DND-41 (cell line): ENCODE measurements at regions not wholly inside any gene's neighbourhood (a gene's known extent, or its start where the extent isn't known, plus 50 kb on each side); places are given as distances from the start of the nearest gene placed in this dataset.

ENCODE experiments used
- ATAC-seq: fragments of 200-7000 bp; cut with Tn5 transposase; 3 replicates; pipeline ENCODE4 v1.9.1; 2021; ENCODE audit warnings: low read depth; ENCODE audit not compliant: insufficient read depth
- DNase-seq: peaks from one replicate; pipeline ENCODE4 v3.0.0-alpha.2; 2020
- H2AFZ ChIP-seq: 2 replicates; pipeline ENCODE4 v1.6.0; 2012; ENCODE audit warnings: low read depth, low read length
- H3K27ac ChIP-seq: 2 replicates; pipeline ENCODE4 v1.5.1; 2012; ENCODE audit warnings: low read length, inconsistent platforms
- H3K27me3 ChIP-seq: fragments of 200-600 bp; sonication (generic); 2 replicates; pipeline ENCODE4 v1.6.0; 2012; ENCODE audit warnings: low read length, mild to moderate bottlenecking, inconsistent platforms; ENCODE audit not compliant: insufficient read depth, poor library complexity
- H3K36me3 ChIP-seq: 2 replicates; pipeline ENCODE4 v1.5.1; 2012; ENCODE audit warnings: low read length, inconsistent platforms; ENCODE audit not compliant: insufficient read depth
- H3K4me1 ChIP-seq: 2 replicates; pipeline ENCODE4 v1.5.1; 2012; ENCODE audit warnings: mild to moderate bottlenecking, low read length; ENCODE audit not compliant: insufficient read depth
- H3K4me2 ChIP-seq: 2 replicates; pipeline ENCODE4 v1.6.0; 2012; ENCODE audit warnings: mild to moderate bottlenecking, moderate library complexity, low read length, inconsistent platforms; ENCODE audit not compliant: insufficient read depth
- H3K4me3 ChIP-seq, 2 experiments: fragments of 200-600 bp in 1 of 2; shearing (Covaris generic) in 1 of 2; 2 replicates each; pipeline ENCODE4 v1.5.1; 2012 to 2016; ENCODE audit warnings: inconsistent platforms in 2 of 2, low read length in 2 of 2, mild to moderate bottlenecking in 2 of 2, low read depth in 1 of 2, moderate library complexity in 1 of 2
- H3K79me2 ChIP-seq: 2 replicates; pipeline ENCODE4 v1.6.0; 2012; ENCODE audit warnings: low read length, inconsistent platforms; ENCODE audit not compliant: insufficient read depth
- H3K9ac ChIP-seq: 2 replicates; pipeline ENCODE4 v1.6.0; 2012; ENCODE audit warnings: low read depth, mild to moderate bottlenecking, inconsistent platforms, low read length, moderate library complexity
- H3K9me3 ChIP-seq: 2 replicates; pipeline ENCODE4 v1.5.1; 2012; ENCODE audit warnings: low read length, moderate library complexity, mild to moderate bottlenecking, inconsistent platforms; ENCODE audit not compliant: insufficient read depth, severe bottlenecking
- H4K20me1 ChIP-seq: 2 replicates; pipeline ENCODE4 v1.6.0; 2012; ENCODE audit warnings: low read length; ENCODE audit not compliant: insufficient read depth
- EZH2 ChIP-seq: IDR thresholded peaks from 3 replicates; pipeline ENCODE4 v1.6.1; 2012; ENCODE audit warnings: borderline replicate concordance, low read depth, mild to moderate bottlenecking, moderate library complexity, low read length, inconsistent platforms; ENCODE audit not compliant: severe bottlenecking
- TF ChIP-seq, protein P1 (sequence below): IDR thresholded peaks from 2 replicates; pipeline ENCODE4 v1.5.1; 2012; ENCODE audit warnings: borderline replicate concordance, low read length, moderate library complexity, mild to moderate bottlenecking; ENCODE audit not compliant: poor library complexity, severe bottlenecking; ENCODE audit errors: extremely low read depth

DNA sequence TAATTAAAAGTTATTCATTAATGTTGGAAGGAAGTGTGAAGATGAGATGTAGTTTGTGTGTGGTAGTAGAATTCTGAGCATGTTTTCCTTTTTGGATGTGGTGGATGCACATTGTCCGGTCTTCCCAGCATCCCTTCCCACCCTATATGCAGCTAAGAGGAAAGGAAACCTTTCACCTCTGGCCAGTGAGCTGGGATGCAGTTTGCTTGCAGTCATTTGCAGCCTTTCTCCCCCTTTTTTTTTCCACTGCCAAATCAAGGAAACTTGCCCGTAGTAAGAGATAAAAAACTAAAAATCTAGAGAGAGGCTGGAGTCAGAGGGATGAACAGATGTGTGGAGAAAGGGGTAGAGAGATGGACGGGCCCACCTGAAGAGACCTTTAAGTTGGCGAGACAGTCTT is 72.5 kb upstream of the SLC38A2 start:
- H3K36me3 ChIP-seq, result no peaks in the 10 kb centered on the region
- no peak for TF ChIP-seq EZH2
- TF ChIP-seq, protein P1, sequence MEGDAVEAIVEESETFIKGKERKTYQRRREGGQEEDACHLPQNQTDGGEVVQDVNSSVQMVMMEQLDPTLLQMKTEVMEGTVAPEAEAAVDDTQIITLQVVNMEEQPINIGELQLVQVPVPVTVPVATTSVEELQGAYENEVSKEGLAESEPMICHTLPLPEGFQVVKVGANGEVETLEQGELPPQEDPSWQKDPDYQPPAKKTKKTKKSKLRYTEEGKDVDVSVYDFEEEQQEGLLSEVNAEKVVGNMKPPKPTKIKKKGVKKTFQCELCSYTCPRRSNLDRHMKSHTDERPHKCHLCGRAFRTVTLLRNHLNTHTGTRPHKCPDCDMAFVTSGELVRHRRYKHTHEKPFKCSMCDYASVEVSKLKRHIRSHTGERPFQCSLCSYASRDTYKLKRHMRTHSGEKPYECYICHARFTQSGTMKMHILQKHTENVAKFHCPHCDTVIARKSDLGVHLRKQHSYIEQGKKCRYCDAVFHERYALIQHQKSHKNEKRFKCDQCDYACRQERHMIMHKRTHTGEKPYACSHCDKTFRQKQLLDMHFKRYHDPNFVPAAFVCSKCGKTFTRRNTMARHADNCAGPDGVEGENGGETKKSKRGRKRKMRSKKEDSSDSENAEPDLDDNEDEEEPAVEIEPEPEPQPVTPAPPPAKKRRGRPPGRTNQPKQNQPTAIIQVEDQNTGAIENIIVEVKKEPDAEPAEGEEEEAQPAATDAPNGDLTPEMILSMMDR, result no peak
- no peaks in the 10 kb centered on the region for H4K20me1 ChIP-seq
- peaks cover 26% of the 10 kb centered on the region for H3K4me1 ChIP-seq
- H3K9ac ChIP-seq, result no peak overlapping the region
- H3K27ac ChIP-seq, result peak overlapping the region; percentile 8
- ATAC-seq, result no peak
- H3K27me3 ChIP-seq, result no peaks in the 10 kb centered on the region
- no peak overlapping the region for H2AFZ ChIP-seq
- DNase-seq, result no peak
- no peaks in the 10 kb centered on the region for H3K9me3 ChIP-seq
- H3K4me3 ChIP-seq, result no peak overlapping the region
- no peak overlapping the region for H3K4me2 ChIP-seq
- no peaks in the 10 kb centered on the region for H3K79me2 ChIP-seq

DNA sequence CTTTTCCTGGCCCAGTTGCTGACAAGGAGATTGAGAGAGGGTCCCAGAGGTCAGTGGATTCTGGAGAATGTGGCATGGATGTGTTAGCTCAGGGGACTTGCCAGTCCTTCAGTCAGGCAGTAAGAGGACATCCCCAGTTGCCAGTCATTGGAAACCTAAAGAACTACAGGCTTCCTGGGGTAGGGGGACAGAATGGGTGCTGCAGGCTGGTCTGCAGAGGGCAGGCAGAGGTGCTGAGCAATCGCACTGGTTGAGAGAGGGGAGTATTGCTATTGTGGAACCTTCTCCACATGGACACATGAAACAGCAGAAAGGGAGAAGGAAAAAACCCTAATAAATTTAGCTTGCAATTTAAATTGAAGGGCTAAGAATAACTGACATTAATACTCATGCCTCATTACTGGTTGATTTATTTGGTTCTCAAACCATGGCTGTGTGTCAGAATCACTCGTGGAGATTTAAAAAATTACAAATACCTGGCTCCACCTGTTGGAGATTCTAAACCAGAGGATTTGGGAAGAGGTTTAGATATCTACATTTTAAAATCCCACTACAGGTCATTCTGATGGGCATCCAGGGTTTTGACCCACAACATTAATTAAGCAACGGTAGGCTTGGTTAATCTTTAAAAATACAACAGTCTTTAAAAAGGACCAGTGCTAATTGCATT is 71.2 kb upstream of the SLC38A2 start:
- Histone ChIP-seq H3K4me2 (no peak overlapping the region), H3K27me3 (no peaks in the 10 kb centered on the region), H3K4me1 (peaks cover 17% of the 10 kb centered on the region), H3K79me2 (no peaks in the 10 kb centered on the region), H3K9me3 (no peaks in the 10 kb centered on the region), H4K20me1 (no peaks in the 10 kb centered on the region), H3K36me3 (no peaks in the 10 kb centered on the region), H2AFZ (no peak overlapping the region), H3K4me3 (no peak overlapping the region), H3K27ac (no peak overlapping the region), H3K9ac (no peak overlapping the region)
- ATAC-seq (no peak), DNase-seq (no peak)
- TF ChIP-seq, protein P1, result no peak
- no peak for TF ChIP-seq EZH2

DNA sequence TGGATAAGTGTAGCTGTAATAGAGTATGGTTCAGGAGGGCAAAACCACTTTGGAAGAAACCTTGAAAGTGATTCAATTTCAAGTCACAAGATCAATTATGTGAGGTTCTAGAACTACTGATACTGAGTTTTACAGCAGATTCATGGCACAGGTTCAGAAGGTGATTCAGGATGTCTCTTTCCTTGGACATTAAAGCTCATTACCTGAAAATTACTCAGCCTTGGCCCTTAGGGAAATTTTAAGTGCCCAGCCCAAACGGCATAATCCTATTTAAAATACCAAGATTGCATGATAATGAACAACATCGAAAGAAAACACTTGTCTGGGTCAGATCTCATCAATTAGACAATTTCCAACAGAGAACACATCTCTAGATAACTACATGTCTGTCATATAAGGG is 70.2 kb upstream of the SLC38A2 start:
- TF ChIP-seq, protein P1, result no peak
- TF ChIP-seq EZH2, result no peak
- H4K20me1 ChIP-seq, result no peaks in the 10 kb centered on the region
- H3K27me3 ChIP-seq, result no peaks in the 10 kb centered on the region
- peaks cover 17% of the 10 kb centered on the region for H3K4me1 ChIP-seq
- H3K36me3 ChIP-seq, result no peaks in the 10 kb centered on the region
- no peaks in the 10 kb centered on the region for H3K9me3 ChIP-seq
- no peak overlapping the region for H3K9ac ChIP-seq
- no peak overlapping the region for H3K4me3 ChIP-seq
- H3K79me2 ChIP-seq, result no peaks in the 10 kb centered on the region
- H3K4me2 ChIP-seq, result no peak overlapping the region
- ATAC-seq (no peak), DNase-seq (no peak)
- no peak overlapping the region for H3K27ac ChIP-seq
- no peak overlapping the region for H2AFZ ChIP-seq
